Coronary artery (tissue), 2 donors: ENCODE measurements at regions not wholly inside any gene's neighbourhood (a gene's known extent, or its start where the extent isn't known, plus 50 kb on each side); places are given as distances from the start of the nearest gene placed in this dataset.

Experiments
- DNase-seq: peaks from one replicate; pipeline ENCODE4 v3.0.0-alpha.2; 2017; ENCODE audit warnings: low spot score
- H3K27ac ChIP-seq, 2 donors: fragments of 200-600 bp; sonication (generic); one replicate each; pipeline ENCODE4 v1.5.1; 2016 to 2019
- H3K4me3 ChIP-seq: fragments of 200-600 bp; sonication (generic); 2 replicates; pipeline ENCODE4 v1.5.1; 2016; ENCODE audit warnings: mild to moderate bottlenecking, moderate library complexity
- TF ChIP-seq, protein P1 (sequence below): fragments of 200-600 bp; sonication (generic); IDR thresholded peaks from one replicate; pipeline ENCODE4 v1.5.1; 2019; ENCODE audit warnings: antibody characterized with exemption

DNA sequence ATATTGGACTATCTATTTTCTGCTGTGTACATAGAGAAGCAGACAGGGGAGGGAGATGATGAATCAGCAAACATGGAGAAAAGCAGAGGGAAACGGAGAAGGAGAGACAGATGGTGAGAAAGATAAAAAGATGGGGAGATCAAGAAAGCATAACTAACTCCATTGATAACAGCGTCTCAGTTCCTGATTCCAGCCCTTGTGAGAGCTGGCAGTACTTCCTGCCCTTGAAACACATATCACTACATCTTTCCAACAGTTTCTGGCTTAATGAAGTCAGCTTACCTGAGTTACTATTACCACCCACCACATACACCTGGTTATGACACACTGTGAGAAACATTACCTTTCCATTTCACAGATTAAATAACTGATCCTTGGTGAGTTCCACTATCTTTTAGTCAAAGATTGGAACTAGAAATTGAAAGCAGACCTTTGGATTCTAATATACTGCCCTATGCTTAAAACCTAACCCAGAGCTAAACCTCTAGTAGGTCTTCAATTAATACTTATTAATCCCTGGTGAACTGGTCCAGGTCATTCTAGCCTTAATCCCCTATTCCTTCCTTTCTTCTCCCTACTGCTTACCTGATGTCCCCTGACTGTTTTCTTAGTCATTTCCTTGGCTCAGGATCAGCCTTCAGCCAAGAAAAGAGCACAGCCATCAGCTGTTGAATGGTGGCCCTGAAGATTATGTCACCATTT, 346.6 kb upstream of the CCL2 start:
- Histone ChIP-seq H3K4me3 (no peak overlapping the region), H3K27ac (no peak overlapping the region)
- TF ChIP-seq, protein P1, sequence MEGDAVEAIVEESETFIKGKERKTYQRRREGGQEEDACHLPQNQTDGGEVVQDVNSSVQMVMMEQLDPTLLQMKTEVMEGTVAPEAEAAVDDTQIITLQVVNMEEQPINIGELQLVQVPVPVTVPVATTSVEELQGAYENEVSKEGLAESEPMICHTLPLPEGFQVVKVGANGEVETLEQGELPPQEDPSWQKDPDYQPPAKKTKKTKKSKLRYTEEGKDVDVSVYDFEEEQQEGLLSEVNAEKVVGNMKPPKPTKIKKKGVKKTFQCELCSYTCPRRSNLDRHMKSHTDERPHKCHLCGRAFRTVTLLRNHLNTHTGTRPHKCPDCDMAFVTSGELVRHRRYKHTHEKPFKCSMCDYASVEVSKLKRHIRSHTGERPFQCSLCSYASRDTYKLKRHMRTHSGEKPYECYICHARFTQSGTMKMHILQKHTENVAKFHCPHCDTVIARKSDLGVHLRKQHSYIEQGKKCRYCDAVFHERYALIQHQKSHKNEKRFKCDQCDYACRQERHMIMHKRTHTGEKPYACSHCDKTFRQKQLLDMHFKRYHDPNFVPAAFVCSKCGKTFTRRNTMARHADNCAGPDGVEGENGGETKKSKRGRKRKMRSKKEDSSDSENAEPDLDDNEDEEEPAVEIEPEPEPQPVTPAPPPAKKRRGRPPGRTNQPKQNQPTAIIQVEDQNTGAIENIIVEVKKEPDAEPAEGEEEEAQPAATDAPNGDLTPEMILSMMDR, result no peak
- no peak for DNase-seq

DNA sequence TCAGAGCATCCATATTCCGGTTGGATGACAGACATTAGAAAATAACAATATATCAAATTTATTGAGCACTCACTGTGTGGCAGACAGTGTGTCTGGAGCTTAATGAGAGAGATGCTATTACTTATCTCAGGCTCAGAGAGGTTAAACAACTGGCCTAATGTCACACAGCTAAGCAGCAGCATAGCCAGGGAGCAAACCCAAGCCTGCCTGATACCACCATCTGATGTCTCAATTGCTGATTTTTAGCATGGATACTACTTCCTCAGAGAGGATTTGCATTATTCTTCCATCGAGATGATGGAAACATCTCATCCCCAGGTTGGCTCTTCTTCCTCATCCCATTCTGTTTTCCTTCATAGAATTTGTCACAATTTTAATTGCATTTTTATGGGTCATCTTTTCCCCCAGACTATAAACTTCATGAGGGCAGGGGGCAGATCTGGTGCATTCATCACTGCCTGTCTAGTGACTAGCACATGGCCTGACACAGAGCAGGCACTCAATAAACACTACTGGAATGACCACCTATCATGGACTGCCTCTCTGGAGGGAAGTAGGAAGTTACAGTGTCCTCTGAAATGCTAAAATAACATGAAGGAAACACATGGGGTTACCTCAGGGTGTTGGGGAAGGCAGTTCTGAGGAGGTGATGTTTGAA, 344.8 kb upstream of the CCL2 start:
- TF ChIP-seq, protein P1, result no peak
- DNase-seq, result no peak
- Histone ChIP-seq H3K4me3 (no peak overlapping the region), H3K27ac (no peak overlapping the region)

DNA sequence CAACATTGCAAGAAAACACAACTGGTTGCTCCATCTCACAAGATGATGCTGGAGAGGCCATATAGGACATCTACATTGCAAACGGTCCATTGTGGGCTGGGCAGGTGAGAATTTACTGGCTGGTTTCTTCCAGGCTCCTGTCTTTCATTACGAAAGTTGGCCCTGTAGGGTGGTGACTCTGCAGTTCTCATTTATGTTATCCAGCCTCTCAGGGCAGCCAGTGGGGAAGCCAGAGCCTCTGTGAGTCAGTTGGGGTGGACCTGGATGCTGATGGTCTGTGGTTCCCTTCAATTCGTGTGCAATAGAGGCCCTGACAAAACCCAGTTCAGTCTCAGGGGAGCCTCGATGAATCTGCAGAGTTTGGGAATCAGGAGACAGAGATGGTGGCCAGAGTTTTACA, 341.0 kb upstream of the CCL2 start:
- Histone ChIP-seq H3K27ac (no peak overlapping the region), H3K4me3 (no peak overlapping the region)
- TF ChIP-seq, protein P1, result no peak
- no peak for DNase-seq

DNA sequence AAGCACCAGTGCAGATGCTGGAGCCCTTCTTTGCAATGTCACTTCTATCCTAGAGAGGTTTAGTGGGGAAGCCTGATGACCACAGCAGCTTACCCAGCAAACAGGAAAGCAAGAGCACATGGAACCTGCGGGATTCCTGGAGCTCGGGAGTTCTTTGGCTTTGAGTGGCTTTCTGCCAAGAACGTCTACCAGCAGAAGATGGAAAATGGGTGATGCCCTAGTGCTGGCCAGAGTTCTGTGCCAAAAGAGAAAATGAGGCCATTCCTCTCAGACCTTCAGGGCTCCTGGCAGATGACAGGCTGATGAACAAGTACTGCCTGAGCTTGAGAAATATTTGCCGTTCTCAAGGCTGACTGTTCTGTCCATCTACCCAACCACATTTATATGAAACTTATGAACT, 332.1 kb upstream of the CCL2 start:
- TF ChIP-seq, protein P1, result no peak
- Histone ChIP-seq H3K4me3 (no peak overlapping the region), H3K27ac (no peak overlapping the region)
- no peak for DNase-seq

DNA sequence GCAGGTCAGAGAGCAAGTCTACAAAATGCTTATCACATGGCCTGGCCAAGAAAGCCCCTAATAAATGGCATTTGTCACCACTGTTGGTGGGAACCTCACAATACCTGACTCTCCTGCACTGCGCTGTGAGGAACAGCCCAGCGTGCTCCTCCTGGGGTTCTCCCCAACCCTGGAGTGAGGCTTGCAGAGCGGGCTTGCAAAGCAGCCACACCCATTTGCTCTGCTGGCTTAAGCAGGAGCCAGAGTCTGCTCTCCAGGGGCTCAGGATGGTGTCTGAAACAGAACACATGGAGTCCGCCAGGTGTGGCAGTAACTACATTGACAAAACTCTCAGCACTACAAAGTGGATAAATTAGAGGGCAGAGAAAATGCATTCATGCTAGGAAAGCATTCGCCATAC, 331.0 kb upstream of the CCL2 start:
- TF ChIP-seq, protein P1, result no peak
- DNase-seq, result no peak
- H3K4me3 ChIP-seq, result no peak overlapping the region
- H3K27ac ChIP-seq, result no peak overlapping the region

DNA sequence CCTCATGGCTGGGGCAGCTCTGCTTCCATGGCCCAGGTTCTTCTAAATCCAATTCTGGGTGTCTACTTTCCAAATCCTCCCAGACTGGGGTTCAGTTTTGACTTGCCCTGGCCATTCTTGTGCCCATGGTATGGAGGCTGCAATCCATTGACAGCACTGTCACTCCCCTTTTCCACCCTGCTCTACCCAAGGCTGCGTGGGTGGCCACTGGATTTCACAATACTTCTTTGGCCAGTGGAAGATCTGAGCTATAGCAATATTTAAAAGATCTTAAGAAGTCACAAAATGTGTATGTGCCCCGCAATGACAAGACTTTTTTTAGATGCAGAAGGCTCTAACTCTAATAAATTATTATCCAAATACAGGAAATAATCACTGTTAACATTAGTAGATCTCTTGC, 329.4 kb upstream of the CCL2 start:
- Histone ChIP-seq H3K4me3 (no peak overlapping the region), H3K27ac (no peak overlapping the region)
- TF ChIP-seq, protein P1, result no peak
- no peak for DNase-seq

DNA sequence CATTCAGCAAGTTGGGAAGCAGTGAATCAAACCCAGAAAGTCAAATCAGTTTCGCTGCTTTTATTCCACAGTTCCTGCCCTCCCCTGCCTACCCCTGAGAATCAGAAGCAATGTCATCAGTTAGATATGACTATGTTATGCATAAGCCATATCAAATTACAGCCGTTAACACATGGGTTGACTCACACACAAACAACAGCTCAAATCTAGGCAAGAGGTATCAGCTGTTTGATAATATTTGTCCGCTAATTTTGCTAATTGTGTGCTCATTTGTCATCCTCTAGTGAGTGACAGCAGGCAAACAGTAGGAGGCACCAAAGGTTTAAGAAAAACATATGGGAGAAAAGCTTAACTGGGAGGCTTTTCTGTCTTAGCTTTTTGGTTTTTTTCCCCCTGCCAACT, 327.4 kb upstream of the CCL2 start:
- Histone ChIP-seq H3K4me3 (no peak overlapping the region), H3K27ac (no peak overlapping the region)
- DNase-seq, result no peak
- TF ChIP-seq, protein P1, result no peak
